GM12872 (cell line): ENCODE measurements at regions not wholly inside any gene's neighbourhood (a gene's known extent, or its start where the extent isn't known, plus 50 kb on each side); places are given as distances from the start of the nearest gene placed in this dataset.

Experiments
- TF ChIP-seq, protein P1 (sequence below): IDR thresholded peaks from 3 replicates; pipeline ENCODE4 v1.5.1; 2011; ENCODE audit warnings: low read depth, mild to moderate bottlenecking, low read length, moderate library complexity; ENCODE audit not compliant: insufficient read depth

DNA sequence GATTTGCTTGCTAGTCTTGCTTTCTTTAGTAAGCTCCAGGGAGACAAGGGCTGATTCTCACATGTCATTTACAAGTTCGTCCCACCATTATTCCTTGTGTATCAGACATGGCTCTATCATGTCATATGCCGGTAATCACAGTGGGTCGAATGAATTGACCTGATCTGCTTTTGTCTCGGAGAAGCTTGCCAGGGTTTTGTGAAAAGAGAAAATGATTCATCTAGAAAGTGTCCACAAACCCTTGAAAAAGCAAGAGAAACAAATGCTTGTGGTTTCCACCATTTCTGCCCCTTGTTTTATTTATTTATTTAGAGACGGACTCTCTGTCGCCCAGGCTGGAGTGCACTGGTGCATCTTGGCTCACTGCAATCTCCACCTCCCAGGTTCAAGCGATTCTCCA lies 278.5 kb downstream of the TCF7L2 start:
- TF ChIP-seq, protein P1, sequence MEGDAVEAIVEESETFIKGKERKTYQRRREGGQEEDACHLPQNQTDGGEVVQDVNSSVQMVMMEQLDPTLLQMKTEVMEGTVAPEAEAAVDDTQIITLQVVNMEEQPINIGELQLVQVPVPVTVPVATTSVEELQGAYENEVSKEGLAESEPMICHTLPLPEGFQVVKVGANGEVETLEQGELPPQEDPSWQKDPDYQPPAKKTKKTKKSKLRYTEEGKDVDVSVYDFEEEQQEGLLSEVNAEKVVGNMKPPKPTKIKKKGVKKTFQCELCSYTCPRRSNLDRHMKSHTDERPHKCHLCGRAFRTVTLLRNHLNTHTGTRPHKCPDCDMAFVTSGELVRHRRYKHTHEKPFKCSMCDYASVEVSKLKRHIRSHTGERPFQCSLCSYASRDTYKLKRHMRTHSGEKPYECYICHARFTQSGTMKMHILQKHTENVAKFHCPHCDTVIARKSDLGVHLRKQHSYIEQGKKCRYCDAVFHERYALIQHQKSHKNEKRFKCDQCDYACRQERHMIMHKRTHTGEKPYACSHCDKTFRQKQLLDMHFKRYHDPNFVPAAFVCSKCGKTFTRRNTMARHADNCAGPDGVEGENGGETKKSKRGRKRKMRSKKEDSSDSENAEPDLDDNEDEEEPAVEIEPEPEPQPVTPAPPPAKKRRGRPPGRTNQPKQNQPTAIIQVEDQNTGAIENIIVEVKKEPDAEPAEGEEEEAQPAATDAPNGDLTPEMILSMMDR, result no peak

DNA sequence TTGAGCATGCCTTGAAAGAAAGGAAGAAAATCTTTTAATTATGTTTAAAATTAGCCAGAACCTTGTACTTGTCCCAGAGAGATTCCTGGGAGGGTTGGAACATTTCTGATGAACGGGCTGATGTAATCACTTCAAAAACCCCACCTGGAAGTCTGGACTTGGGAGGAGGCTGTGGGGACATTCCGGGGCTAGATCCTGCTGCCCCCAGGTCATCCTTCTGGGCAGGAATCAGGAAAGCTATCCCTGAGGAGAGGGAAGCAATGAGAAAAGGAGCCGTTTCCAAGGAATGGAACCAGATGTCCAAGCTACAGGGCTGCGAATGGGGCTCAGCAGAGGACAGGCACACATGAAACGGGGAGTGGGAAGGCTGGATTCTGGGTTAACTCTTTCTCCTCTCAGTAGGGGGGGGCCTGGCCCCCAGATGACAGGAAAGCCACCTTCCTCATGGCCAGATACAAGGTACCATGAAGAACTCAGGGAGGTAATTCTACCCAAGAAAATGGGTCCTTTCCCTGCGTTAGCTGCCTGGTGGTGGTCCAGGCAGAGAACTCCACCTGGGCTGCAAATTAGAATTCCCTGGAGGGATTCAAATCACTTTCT lies 280.1 kb downstream of the TCF7L2 start:
- TF ChIP-seq, protein P1, result no peak

DNA sequence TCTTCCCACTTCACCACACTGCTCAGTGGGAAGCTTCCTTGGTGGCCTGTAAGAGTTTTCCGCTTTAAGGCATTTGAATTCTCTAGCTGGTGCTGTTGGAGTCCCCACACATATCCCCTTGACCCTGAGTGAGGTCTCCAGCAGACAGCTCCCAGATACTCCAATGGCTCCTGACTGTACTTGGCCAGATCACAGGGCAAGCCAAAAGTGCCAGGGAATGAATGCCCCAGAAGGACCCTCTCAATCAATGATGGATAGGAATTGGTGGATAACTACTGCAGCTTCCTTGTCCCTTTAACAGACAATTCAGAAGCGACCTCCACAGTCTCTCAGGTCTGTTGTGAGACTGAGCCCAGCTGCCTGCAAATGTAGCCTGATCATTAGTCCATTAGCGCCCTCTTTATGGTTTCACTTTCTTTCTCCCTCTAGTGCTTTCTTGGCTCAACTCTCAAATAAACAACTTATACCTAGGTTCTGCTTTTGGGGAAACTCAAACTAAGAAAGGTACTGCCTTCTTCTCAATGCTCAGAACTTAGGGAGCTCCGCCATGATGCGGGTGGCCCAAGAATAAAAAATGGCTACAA lies 283.0 kb downstream of the TCF7L2 start:
- TF ChIP-seq, protein P1, result no peak

DNA sequence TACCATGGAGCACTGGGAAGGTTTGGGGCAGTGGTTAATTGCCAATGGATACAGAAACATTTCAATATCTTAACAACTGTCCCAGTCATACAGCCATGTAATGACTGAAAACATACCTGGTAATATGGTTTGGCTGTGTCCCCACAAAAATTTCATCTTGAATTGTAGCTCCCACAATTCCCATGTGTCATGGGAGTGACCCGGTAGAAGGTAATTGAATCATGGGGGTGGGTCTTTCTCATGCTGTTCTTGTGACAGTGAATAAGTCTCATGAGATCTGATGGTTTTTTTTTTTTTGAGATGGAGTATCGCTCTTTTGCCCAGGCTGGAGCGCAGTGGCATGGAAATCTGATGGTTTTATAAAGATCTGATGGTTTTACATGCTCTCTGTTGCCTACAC lies 284.4 kb downstream of the TCF7L2 start:
- TF ChIP-seq, protein P1, result no peak

DNA sequence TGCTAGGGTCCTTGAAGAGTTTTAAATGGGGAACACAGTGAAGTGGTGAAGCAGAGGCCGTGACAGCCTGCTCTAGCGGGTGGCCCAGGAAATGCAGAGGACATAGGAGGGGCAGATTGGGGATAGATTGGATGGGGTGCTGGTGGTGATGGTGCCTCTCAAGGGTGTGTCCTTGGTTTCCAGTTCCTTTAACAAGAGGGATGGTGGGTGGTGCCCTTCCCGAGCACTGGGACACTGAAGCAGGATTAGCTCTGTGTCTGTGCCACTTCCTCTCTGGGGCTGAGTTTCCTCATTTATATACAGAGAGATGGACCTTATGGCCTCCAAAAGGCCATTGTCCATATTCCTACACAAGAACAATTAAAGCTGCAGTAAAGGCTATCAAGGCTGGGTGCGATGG lies 285.5 kb downstream of the TCF7L2 start:
- TF ChIP-seq, protein P1, result no peak

DNA sequence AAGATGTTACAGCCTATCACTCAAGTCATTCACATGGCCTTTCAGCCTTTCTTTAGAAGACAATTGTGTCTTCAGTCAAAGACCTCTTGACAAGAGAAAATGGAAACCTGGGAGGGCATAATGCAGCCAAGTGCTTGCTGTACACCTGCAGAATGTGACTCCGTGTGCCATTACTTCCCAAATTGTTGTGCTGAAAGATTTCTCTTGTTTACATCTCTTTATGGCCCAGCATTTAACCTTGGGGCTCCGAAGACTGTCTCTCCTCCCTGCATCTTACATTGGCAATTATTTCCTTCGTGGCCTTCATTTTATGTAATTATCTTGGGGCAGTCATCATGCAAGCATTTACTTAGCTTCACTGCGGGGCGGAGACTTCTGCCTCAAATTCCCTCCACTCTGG lies 287.0 kb downstream of the TCF7L2 start:
- TF ChIP-seq, protein P1, result no peak

DNA sequence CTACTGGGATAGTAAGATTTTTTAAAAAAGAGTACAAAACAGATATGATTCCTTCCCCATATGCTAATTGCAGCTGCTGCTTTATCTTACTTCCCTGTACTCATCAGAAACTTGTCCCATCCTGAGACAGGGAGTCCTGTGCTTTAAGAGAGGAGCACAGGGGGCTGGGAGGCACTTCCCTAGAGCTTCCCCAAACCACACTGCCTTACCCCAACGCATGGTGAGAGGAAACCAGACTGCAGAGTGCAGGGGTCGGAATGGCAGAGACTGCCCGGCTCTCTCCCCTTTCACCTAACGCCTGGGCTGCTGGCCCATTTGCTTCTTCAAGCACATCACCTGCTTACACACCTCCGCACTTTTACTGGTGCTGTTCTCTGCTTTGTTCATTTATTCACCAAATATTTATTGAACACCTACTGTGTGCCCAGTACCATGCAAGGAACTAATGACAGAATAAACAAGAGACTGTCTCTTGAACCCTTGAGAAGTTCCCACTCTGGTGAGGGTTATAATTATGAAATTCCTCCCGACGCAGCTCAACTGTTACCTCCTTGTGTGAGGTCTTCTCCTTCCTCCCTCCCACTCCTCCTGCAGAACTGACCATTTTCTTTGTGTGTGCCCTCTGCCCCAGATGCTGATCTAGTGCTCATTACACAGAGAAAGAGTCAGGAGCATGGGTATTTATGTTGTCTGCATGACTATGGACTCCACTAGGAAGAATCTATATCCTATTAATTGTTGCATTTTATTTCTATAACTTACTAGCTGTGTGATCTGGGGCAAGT lies 289.7 kb downstream of the TCF7L2 start:
- TF ChIP-seq, protein P1, result no peak
